ENCODE measurements at regions not wholly inside any gene's neighbourhood (a gene's known extent, or its start where the extent isn't known, plus 50 kb on each side); places are given as distances from the start of the nearest gene placed in this dataset.

- TF ChIP-seq, protein P1, sequence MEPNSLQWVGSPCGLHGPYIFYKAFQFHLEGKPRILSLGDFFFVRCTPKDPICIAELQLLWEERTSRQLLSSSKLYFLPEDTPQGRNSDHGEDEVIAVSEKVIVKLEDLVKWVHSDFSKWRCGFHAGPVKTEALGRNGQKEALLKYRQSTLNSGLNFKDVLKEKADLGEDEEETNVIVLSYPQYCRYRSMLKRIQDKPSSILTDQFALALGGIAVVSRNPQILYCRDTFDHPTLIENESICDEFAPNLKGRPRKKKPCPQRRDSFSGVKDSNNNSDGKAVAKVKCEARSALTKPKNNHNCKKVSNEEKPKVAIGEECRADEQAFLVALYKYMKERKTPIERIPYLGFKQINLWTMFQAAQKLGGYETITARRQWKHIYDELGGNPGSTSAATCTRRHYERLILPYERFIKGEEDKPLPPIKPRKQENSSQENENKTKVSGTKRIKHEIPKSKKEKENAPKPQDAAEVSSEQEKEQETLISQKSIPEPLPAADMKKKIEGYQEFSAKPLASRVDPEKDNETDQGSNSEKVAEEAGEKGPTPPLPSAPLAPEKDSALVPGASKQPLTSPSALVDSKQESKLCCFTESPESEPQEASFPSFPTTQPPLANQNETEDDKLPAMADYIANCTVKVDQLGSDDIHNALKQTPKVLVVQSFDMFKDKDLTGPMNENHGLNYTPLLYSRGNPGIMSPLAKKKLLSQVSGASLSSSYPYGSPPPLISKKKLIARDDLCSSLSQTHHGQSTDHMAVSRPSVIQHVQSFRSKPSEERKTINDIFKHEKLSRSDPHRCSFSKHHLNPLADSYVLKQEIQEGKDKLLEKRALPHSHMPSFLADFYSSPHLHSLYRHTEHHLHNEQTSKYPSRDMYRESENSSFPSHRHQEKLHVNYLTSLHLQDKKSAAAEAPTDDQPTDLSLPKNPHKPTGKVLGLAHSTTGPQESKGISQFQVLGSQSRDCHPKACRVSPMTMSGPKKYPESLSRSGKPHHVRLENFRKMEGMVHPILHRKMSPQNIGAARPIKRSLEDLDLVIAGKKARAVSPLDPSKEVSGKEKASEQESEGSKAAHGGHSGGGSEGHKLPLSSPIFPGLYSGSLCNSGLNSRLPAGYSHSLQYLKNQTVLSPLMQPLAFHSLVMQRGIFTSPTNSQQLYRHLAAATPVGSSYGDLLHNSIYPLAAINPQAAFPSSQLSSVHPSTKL (CRISPR knock-in tag; IDR thresholded peaks at IDR 0.05), result peak; percentile 68
- TF ChIP-seq, protein P2, sequence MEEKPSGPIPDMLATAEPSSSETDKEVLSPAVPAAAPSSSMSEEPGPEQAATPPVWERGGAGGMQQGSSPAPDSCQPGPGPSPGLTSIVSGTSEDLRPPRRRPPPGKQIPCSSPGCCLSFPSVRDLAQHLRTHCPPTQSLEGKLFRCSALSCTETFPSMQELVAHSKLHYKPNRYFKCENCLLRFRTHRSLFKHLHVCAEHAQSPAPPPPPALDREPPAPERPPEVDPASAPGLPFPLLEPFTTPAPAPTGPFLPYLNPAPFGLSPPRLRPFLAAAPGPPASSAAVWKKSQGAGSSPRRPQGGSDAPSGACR (CRISPR knock-in tag; IDR thresholded peaks at IDR 0.05), result no peak
- TF ChIP-seq KMT2B (CRISPR knock-in tag; IDR thresholded peaks at IDR 0.05) (no peak), HMG20A (CRISPR knock-in tag; IDR thresholded peaks at IDR 0.05; ENCODE audit: borderline replicate concordance) (no peak), PATZ1 (CRISPR knock-in tag; IDR thresholded peaks at IDR 0.05) (peak; percentile 74), ZNF256 (CRISPR knock-in tag; conservative IDR thresholded peaks at IDR 0.05) (no peak), NR2C2 (CRISPR knock-in tag; IDR thresholded peaks at IDR 0.05; ENCODE audit: borderline replicate concordance) (no peak), MTF2 (CRISPR knock-in tag; IDR thresholded peaks at IDR 0.05; ENCODE audit: borderline replicate concordance) (no peak), RBM39 (IDR thresholded peaks at IDR 0.05; ENCODE audit: low read depth, low read length, poor library complexity, severe bottlenecking) (no peak), ZNF775 (CRISPR knock-in tag; IDR thresholded peaks at IDR 0.05; ENCODE audit: borderline replicate concordance) (no peak), SOX6 (IDR thresholded peaks at IDR 0.05) (no peak), SOX6 (CRISPR knock-in tag; IDR thresholded peaks at IDR 0.05) (peak; percentile 87), ZSCAN29 (CRISPR knock-in tag; conservative IDR thresholded peaks at IDR 0.05) (no peak), ZBTB3 (CRISPR knock-in tag; IDR thresholded peaks at IDR 0.05; ENCODE audit: borderline replicate concordance, low read depth) (no peak), HNRNPLL (IDR thresholded peaks at IDR 0.05; ENCODE audit: low read depth, low read length, poor library complexity, severe bottlenecking) (no peak), MEF2D (CRISPR knock-in tag; IDR thresholded peaks at IDR 0.05) (no peak), NR2F6 (IDR thresholded peaks at IDR 0.05) (no peak), NR2F6 (CRISPR knock-in tag; IDR thresholded peaks at IDR 0.05) (0 out of 2 replicates have a peak, but pooled peaks have one; percentile 17), TCF7 (IDR thresholded peaks at IDR 0.05; ENCODE audit: low read depth) (no peak), HNRNPL (IDR thresholded peaks at IDR 0.05; ENCODE audit: low read depth, low read length) (peak; percentile 89; the same call in 1 of the 2 replicates), SOX5 (CRISPR knock-in tag; IDR thresholded peaks at IDR 0.05; ENCODE audit: borderline replicate concordance) (peak; percentile 93), RXRA (CRISPR knock-in tag; IDR thresholded peaks at IDR 0.05) (no peak), ZNF530 (CRISPR knock-in tag; IDR thresholded peaks at IDR 0.05; ENCODE audit: low read depth) (no peak), ZNF446 (CRISPR knock-in tag; IDR thresholded peaks at IDR 0.05) (no peak), SP2 (CRISPR knock-in tag; IDR thresholded peaks at IDR 0.05) (no peak), SAP130 (CRISPR knock-in tag; IDR thresholded peaks at IDR 0.05; ENCODE audit: low read depth) (peak; percentile 48; the same call in 1 of the 2 replicates)
Measured at GRCh38 chr6:43873806-43874714, 104.0 kb downstream of the VEGFA start (continued).
